Kidney tubule cell (primary cell): ENCODE measurements at regions not wholly inside any gene's neighbourhood (a gene's known extent, or its start where the extent isn't known, plus 50 kb on each side); places are given as distances from the start of the nearest gene placed in this dataset.
"Not testable (repeated sequence)": the region's sequence is repeated elsewhere in the genome, so short reads cannot be mapped to it uniquely, and the experiment has no call there.

ENCODE experiments used
- DNase-seq: peaks from one replicate; pipeline ENCODE4 v3.0.0-alpha.2; 2018; ENCODE audit warnings: low spot score

GRCh38 chr21:16218682-16219343, 489.0 kb downstream of the USP25 start:
- no peak for DNase-seq

- DNase-seq = not testable (repeated sequence)
These were observed 495.0 kb downstream of the USP25 start for GRCh38 chr21:16224756-16225155.

GRCh38 chr21:16239659-16240265, 510.0 kb downstream of the USP25 start:
- peak; percentile 17 for DNase-seq

- no peak for DNase-seq
These were observed 511.2 kb downstream of the USP25 start for GRCh38 chr21:16241016-16241415.

- DNase-seq = no peak
These were observed 511.7 kb downstream of the USP25 start for GRCh38 chr21:16241479-16241963.

GRCh38 chr21:16243396-16243795, 513.6 kb downstream of the USP25 start:
- no peak for DNase-seq

- no peak for DNase-seq
These were observed 518.9 kb downstream of the USP25 start for GRCh38 chr21:16248705-16249104.

- no peak for DNase-seq
These were observed 520.5 kb downstream of the USP25 start for GRCh38 chr21:16250273-16250672.

GRCh38 chr21:16258844-16259611, 529.2 kb downstream of the USP25 start:
- DNase-seq = no peak

- no peak for DNase-seq
These were observed 532.3 kb downstream of the USP25 start for GRCh38 chr21:16262091-16262490.

GRCh38 chr21:16264319-16264718, 534.5 kb downstream of the USP25 start:
- no peak for DNase-seq

GRCh38 chr21:16269476-16269875, 539.7 kb downstream of the USP25 start:
- no peak for DNase-seq

- peak; percentile 26 for DNase-seq
These were observed 550.2 kb downstream of the USP25 start for GRCh38 chr21:16279731-16280581.

GRCh38 chr21:16280686-16281091, 550.9 kb downstream of the USP25 start:
- no peak for DNase-seq

GRCh38 chr21:16283516-16283915, 553.7 kb downstream of the USP25 start:
- DNase-seq = no peak

- DNase-seq = no peak
These were observed 555.9 kb downstream of the USP25 start for GRCh38 chr21:16285605-16286126.

- no peak for DNase-seq
These were observed 557.3 kb downstream of the USP25 start for GRCh38 chr21:16287046-16287445.

GRCh38 chr21:16291296-16291695, 561.5 kb downstream of the USP25 start:
- no peak for DNase-seq

GRCh38 chr21:16294128-16294527, 564.3 kb downstream of the USP25 start:
- no peak for DNase-seq

GRCh38 chr21:16302851-16303282, 573.1 kb downstream of the USP25 start:
- DNase-seq = no peak

- DNase-seq = no peak
These were observed 574.7 kb downstream of the USP25 start for GRCh38 chr21:16304174-16305095.
